Inflammatory macrophage treated with lipopolysaccharide for 1 hour (primary cell): ENCODE measurements at regions not wholly inside any gene's neighbourhood (a gene's known extent, or its start where the extent isn't known, plus 50 kb on each side); places are given as distances from the start of the nearest gene placed in this dataset.
"Not testable (repeated sequence)": the region's sequence is repeated elsewhere in the genome, so short reads cannot be mapped to it uniquely, and the experiment has no call there.

ENCODE experiments used
- DNase-seq, 2 donors: peaks; one replicate each; pipeline ENCODE4 v3.0.0-alpha.2; 2020 to 2022

- no peak for DNase-seq
These were observed 128.5 kb upstream of the FANCL start for GRCh38 chr2:58369594-58369993.

GRCh38 chr2:58364098-58364497 lies 123.0 kb upstream of the FANCL start:
- DNase-seq, result no peak

GRCh38 chr2:58358026-58358425 lies 116.9 kb upstream of the FANCL start:
- DNase-seq, result no peak

- no peak for DNase-seq
These were observed 116.4 kb upstream of the FANCL start for GRCh38 chr2:58357521-58357920.

GRCh38 chr2:58354230-58354629 lies 113.1 kb upstream of the FANCL start:
- DNase-seq, result no peak

GRCh38 chr2:58350484-58350883 lies 109.4 kb upstream of the FANCL start:
- DNase-seq, result no peak

GRCh38 chr2:58347810-58348209 lies 106.7 kb upstream of the FANCL start:
- no peak for DNase-seq

GRCh38 chr2:58341047-58341446 lies 99.9 kb upstream of the FANCL start:
- DNase-seq, result no peak

GRCh38 chr2:58339548-58340243 lies 98.6 kb upstream of the FANCL start:
- no peak for DNase-seq

GRCh38 chr2:58336416-58336815 lies 95.3 kb upstream of the FANCL start:
- DNase-seq, result no peak

- no peak for DNase-seq
These were observed 93.3 kb upstream of the FANCL start for GRCh38 chr2:58334414-58334813.

- not testable (repeated sequence) for DNase-seq
These were observed 84.3 kb upstream of the FANCL start for GRCh38 chr2:58325296-58325895.

GRCh38 chr2:58319481-58319880 lies 78.4 kb upstream of the FANCL start:
- no peak for DNase-seq

GRCh38 chr2:58318949-58319348 lies 77.8 kb upstream of the FANCL start:
- DNase-seq, result not testable (repeated sequence)

- no peak for DNase-seq
These were observed 72.8 kb upstream of the FANCL start for GRCh38 chr2:58313926-58314325.

- DNase-seq, result no peak
These were observed 67.3 kb upstream of the FANCL start for GRCh38 chr2:58308435-58308834.

GRCh38 chr2:58304843-58305242 lies 63.7 kb upstream of the FANCL start:
- DNase-seq, result no peak

- DNase-seq, result no peak
These were observed 58.0 kb upstream of the FANCL start for GRCh38 chr2:58299123-58299522.

GRCh38 chr2:58293056-58293455 lies 51.9 kb upstream of the FANCL start:
- no peak for DNase-seq

GRCh38 chr2:58291726-58292438 lies 50.8 kb upstream of the FANCL start:
- no peak for DNase-seq
